ENCODE measurements at regions not wholly inside any gene's neighbourhood (a gene's known extent, or its start where the extent isn't known, plus 50 kb on each side); places are given as distances from the start of the nearest gene placed in this dataset.

DNA sequence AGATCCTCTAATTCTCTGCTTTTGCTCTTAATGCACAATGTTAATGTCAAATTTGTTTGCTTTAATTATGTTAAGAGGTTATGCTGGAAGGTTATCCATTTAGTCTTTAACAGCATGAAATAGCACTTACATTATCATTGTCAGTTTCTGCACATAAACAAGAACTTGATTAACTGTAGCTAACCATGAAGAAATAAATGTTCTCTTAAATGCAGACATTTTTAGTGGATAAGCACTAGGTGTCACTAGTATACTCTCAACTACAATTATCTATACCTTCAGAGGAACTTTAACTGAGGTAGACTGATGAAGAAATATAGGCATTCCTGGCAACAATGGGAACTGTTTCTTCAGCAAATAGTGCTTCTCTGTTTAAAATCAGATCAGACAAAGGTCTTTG is 178.8 kb upstream of the CHST9 start:
- TF ChIP-seq, protein P1, sequence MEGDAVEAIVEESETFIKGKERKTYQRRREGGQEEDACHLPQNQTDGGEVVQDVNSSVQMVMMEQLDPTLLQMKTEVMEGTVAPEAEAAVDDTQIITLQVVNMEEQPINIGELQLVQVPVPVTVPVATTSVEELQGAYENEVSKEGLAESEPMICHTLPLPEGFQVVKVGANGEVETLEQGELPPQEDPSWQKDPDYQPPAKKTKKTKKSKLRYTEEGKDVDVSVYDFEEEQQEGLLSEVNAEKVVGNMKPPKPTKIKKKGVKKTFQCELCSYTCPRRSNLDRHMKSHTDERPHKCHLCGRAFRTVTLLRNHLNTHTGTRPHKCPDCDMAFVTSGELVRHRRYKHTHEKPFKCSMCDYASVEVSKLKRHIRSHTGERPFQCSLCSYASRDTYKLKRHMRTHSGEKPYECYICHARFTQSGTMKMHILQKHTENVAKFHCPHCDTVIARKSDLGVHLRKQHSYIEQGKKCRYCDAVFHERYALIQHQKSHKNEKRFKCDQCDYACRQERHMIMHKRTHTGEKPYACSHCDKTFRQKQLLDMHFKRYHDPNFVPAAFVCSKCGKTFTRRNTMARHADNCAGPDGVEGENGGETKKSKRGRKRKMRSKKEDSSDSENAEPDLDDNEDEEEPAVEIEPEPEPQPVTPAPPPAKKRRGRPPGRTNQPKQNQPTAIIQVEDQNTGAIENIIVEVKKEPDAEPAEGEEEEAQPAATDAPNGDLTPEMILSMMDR (IDR thresholded peaks at IDR 0.05): peak in 1 of 2 donors; percentile 16
- H3K4me1 ChIP-seq: no peaks in the 10 kb centered on the region
- intact Hi-C loops (cut with DNase I): no loop called here
- DNase-seq: no peak
- no peaks in the 10 kb centered on the region for H3K36me3 ChIP-seq
- no peak overlapping the region for H3K27ac ChIP-seq
- H3K27me3 ChIP-seq: no peaks in the 10 kb centered on the region
- H3K4me3 ChIP-seq: no peak overlapping the region
- no peaks in the 10 kb centered on the region for H3K9me3 ChIP-seq
- peak; percentile 29 for ATAC-seq

DNA sequence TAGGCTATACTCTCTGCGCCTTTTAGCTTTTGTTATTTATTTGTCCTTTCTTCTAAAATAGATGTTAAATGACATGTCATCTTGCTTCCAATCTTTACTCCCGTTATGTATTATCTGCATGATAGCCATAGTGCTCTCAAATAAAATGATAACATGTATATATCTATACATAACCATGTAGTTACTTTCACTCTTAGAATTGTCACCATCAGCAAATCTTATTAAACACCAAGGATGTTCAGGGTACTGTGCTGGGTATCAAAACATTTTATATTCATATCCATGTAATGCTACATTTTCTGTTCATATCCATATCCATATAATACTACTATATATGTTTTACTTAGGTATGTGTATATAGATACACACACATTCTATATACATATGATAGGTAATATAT is 176.4 kb upstream of the CHST9 start:
- no peak overlapping the region for H3K4me3 ChIP-seq
- H3K27ac ChIP-seq: no peak overlapping the region
- H3K27me3 ChIP-seq: no peaks in the 10 kb centered on the region
- DNase-seq (no peak), ATAC-seq (no peak)
- intact Hi-C loops (cut with DNase I): no loop called here
- H3K36me3 ChIP-seq: no peaks in the 10 kb centered on the region
- no peaks in the 10 kb centered on the region for H3K9me3 ChIP-seq
- TF ChIP-seq, protein P1 (IDR thresholded peaks at IDR 0.05): no peak
- no peaks in the 10 kb centered on the region for H3K4me1 ChIP-seq

DNA sequence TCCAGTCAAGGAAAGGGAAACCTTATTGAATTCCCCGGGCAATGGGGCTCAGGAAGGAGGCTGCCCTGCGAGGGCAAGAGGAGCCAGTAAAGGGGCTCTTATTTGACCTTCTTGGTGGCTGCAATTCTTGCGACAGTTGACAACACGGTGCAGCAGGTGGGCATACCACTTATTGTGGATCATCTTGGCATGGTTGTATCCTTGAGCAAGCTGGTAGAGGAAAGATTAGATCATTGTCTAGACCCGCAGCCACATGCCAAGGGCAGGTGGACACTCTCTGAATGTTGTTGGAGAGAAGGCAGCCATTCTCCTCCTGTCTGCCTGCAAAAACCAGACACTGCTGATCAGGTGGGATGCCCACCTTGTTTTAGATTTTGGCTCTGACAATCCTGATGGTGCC is 170.2 kb upstream of the CHST9 start:
- H3K36me3 ChIP-seq: no peaks in the 10 kb centered on the region
- H3K4me1 ChIP-seq: no peaks in the 10 kb centered on the region
- ATAC-seq (no peak), DNase-seq (no peak)
- no peak overlapping the region for H3K4me3 ChIP-seq
- TF ChIP-seq, protein P1 (IDR thresholded peaks at IDR 0.05): no peak
- H3K27me3 ChIP-seq: no peaks in the 10 kb centered on the region
- intact Hi-C loops (cut with DNase I): no loop called here
- H3K9me3 ChIP-seq: no peaks in the 10 kb centered on the region
- no peak overlapping the region for H3K27ac ChIP-seq

DNA sequence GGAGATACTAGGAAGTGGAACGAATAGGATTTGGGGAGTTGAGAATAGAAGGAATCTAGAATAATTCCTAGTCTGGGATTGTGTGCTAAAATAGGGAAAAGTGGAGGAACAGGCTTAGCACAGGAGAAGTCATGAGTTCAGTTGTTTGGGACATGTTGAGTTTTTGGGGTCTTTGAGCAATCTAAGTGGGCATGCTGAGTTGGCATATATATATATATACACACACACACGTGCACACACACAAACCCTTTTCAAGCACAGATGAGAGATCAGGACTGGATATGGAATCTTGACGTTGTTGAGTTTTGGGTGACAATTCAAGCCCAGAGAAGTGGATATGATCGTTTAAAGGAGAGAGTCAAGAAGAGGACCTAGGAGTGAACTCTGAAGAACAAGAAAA is 168.2 kb upstream of the CHST9 start:
- DNase-seq (no peak), ATAC-seq (no peak)

DNA sequence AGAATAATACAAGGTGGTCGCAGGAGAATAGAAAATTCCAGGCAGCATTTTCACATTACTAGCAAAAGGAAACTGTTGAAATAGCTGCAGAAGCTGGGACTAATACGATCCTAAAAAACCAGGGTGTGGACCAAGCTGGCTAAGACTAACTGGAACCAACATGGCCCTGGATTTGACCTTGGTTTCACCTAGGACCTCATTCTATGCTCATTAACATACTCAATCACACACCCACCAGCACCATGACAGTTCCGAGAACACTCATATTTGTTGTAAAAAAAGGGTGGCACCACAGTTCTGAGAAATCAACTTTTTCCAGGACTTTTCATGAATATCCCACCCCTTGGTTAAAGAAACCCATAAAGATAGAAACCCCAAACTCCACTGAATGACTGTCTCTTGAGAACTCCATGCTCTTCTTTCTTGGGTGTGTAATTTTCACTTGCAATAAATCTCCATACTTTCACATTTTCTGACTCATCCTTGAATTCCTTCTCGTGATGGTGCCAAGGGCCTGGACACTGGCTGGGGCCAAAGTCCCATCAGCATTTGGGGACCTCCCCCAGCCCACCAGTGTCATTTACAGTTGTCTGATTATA is 164.3 kb upstream of the CHST9 start:
- Histone ChIP-seq H3K27me3 (no peaks in the 10 kb centered on the region), H3K27ac (no peak overlapping the region), H3K9me3 (no peaks in the 10 kb centered on the region), H3K4me3 (no peak overlapping the region), H3K36me3 (no peaks in the 10 kb centered on the region), H3K4me1 (no peaks in the 10 kb centered on the region)
- ATAC-seq (no peak), DNase-seq (no peak)
- TF ChIP-seq, protein P1 (IDR thresholded peaks at IDR 0.05): no peak
- intact Hi-C loops (cut with DNase I): no loop called here

More for the DNA sequence above, 168.2 kb upstream of the CHST9 start:
- H3K36me3 ChIP-seq: no peaks in the 10 kb centered on the region
- no peaks in the 10 kb centered on the region for H3K27me3 ChIP-seq
- no peaks in the 10 kb centered on the region for H3K4me1 ChIP-seq
- no peaks in the 10 kb centered on the region for H3K9me3 ChIP-seq
- TF ChIP-seq, protein P1 (IDR thresholded peaks at IDR 0.05): no peak
- no peak overlapping the region for H3K4me3 ChIP-seq
- intact Hi-C loops (cut with DNase I): no loop called here
- no peak overlapping the region for H3K27ac ChIP-seq

All from left lung (tissue), 4 donors.